ENCODE measurements at regions not wholly inside any gene's neighbourhood (a gene's known extent, or its start where the extent isn't known, plus 50 kb on each side); places are given as distances from the start of the nearest gene placed in this dataset.
"Not testable (repeated sequence)": the region's sequence is repeated elsewhere in the genome, so short reads cannot be mapped to it uniquely, and the experiment has no call there.

DNA sequence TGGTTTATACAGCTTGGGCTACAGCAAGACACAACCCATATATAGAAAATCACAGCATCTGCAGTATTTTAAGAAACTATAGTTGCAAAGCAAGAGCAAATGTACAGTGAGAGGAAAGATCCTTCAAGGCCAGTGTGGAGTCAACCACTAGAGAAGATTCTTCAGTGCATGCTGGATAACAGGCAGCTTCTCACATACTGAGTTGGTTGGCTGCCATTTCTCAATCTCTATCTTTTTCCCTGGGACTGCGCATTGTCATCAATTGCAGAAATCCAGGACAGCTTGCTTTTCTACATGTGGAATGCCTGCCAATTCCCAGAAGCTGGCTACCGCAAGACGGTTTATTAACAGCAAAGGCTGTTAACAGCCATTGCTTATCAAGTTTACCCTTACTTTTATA, 646.5 kb downstream of the CDY1 start:
- TF ChIP-seq, protein P1, sequence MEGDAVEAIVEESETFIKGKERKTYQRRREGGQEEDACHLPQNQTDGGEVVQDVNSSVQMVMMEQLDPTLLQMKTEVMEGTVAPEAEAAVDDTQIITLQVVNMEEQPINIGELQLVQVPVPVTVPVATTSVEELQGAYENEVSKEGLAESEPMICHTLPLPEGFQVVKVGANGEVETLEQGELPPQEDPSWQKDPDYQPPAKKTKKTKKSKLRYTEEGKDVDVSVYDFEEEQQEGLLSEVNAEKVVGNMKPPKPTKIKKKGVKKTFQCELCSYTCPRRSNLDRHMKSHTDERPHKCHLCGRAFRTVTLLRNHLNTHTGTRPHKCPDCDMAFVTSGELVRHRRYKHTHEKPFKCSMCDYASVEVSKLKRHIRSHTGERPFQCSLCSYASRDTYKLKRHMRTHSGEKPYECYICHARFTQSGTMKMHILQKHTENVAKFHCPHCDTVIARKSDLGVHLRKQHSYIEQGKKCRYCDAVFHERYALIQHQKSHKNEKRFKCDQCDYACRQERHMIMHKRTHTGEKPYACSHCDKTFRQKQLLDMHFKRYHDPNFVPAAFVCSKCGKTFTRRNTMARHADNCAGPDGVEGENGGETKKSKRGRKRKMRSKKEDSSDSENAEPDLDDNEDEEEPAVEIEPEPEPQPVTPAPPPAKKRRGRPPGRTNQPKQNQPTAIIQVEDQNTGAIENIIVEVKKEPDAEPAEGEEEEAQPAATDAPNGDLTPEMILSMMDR (IDR thresholded peaks at IDR 0.05; ENCODE audit: low read depth, low read length) = not testable (repeated sequence)
- TF ChIP-seq POLR2A (IDR thresholded peaks at IDR 0.05; ENCODE audit: extremely low read depth, insufficient read length) = not testable (repeated sequence)
- TF ChIP-seq, protein P2, sequence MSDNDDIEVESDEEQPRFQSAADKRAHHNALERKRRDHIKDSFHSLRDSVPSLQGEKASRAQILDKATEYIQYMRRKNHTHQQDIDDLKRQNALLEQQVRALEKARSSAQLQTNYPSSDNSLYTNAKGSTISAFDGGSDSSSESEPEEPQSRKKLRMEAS (IDR thresholded peaks at IDR 0.05; ENCODE audit: low read depth, low read length) = not testable (repeated sequence)

All from NB4 (cell line).